NCI-H1092 (cell line): ENCODE measurements at regions not wholly inside any gene's neighbourhood (a gene's known extent, or its start where the extent isn't known, plus 50 kb on each side); places are given as distances from the start of the nearest gene placed in this dataset.
"Not testable (repeated sequence)": the region's sequence is repeated elsewhere in the genome, so short reads cannot be mapped to it uniquely, and the experiment has no call there.

Source experiments
- DNase-seq: peaks from one replicate; lab custom pipeline; 2025; lab: John Stamatoyannopoulos, UW

GRCh38 chr11:81578571-81578970, 1155.1 kb downstream of the FAM181B start:
- DNase-seq = no peak

- no peak for DNase-seq
Observed at GRCh38 chr11:81574301-81574700, 1159.4 kb downstream of the FAM181B start.

- DNase-seq = no peak
Observed at GRCh38 chr11:81573367-81573766, 1160.3 kb downstream of the FAM181B start.

- DNase-seq = no peak
Observed at GRCh38 chr11:81570669-81571068, 1163.0 kb downstream of the FAM181B start.

GRCh38 chr11:81569999-81570398, 1163.7 kb downstream of the FAM181B start:
- no peak for DNase-seq

GRCh38 chr11:81568918-81569317, 1164.7 kb downstream of the FAM181B start:
- DNase-seq = no peak

- DNase-seq = no peak
Observed at GRCh38 chr11:81548123-81548522, 1185.5 kb downstream of the FAM181B start.

GRCh38 chr11:81539806-81540205, 1193.9 kb downstream of the FAM181B start:
- DNase-seq = not testable (repeated sequence)

GRCh38 chr11:81515566-81515965, 1218.1 kb downstream of the FAM181B start:
- no peak for DNase-seq

- DNase-seq = no peak
Observed at GRCh38 chr11:81497202-81497804, 1236.4 kb downstream of the FAM181B start.

- no peak for DNase-seq
Observed at GRCh38 chr11:81496601-81497000, 1237.1 kb downstream of the FAM181B start.

- DNase-seq = no peak
Observed at GRCh38 chr11:81495699-81496292, 1237.9 kb downstream of the FAM181B start.

- no peak for DNase-seq
Observed at GRCh38 chr11:81494431-81494830, 1239.2 kb downstream of the FAM181B start.

- no peak for DNase-seq
Observed at GRCh38 chr11:81492923-81493445, 1240.7 kb downstream of the FAM181B start.

GRCh38 chr11:81487109-81487508, 1246.6 kb downstream of the FAM181B start:
- DNase-seq = no peak

- no peak for DNase-seq
Observed at GRCh38 chr11:81484196-81484595, 1249.5 kb downstream of the FAM181B start.

GRCh38 chr11:81477277-81477676, 1256.4 kb downstream of the FAM181B start:
- DNase-seq = no peak

GRCh38 chr11:81476345-81476744, 1257.3 kb downstream of the FAM181B start:
- DNase-seq = no peak

GRCh38 chr11:81472646-81473045, 1261.0 kb downstream of the FAM181B start:
- no peak for DNase-seq

GRCh38 chr11:81470446-81470845, 1263.2 kb downstream of the FAM181B start:
- DNase-seq = no peak

GRCh38 chr11:81459766-81460306, 1273.8 kb downstream of the FAM181B start:
- no peak for DNase-seq

GRCh38 chr11:81449588-81450156, 1284.0 kb downstream of the FAM181B start:
- DNase-seq = no peak

GRCh38 chr11:81444297-81444696, 1289.4 kb downstream of the FAM181B start:
- DNase-seq = no peak
